HEK293T (cell line): ENCODE measurements at regions not wholly inside any gene's neighbourhood (a gene's known extent, or its start where the extent isn't known, plus 50 kb on each side); places are given as distances from the start of the nearest gene placed in this dataset.
"Not testable (repeated sequence)": the region's sequence is repeated elsewhere in the genome, so short reads cannot be mapped to it uniquely, and the experiment has no call there.

Experiments
- ARNT ChIP-seq: fragments of 450-650 bp; IDR thresholded peaks from 2 replicates; pipeline ENCODE4 v1.6.1; 2017; ENCODE audit warnings: mild to moderate bottlenecking
- CTBP1 ChIP-seq: fragments of 450-650 bp; IDR thresholded peaks from 2 replicates; pipeline ENCODE4 v1.6.1; 2016; ENCODE audit warnings: borderline replicate concordance
- FOXM1 ChIP-seq: fragments of 450-650 bp; IDR thresholded peaks from 2 replicates; pipeline ENCODE4 v1.6.1; 2017; ENCODE audit warnings: mild to moderate bottlenecking, borderline replicate concordance
- TARDBP ChIP-seq: fragments of 450-650 bp; IDR thresholded peaks from 2 replicates; pipeline ENCODE4 v1.6.1; 2016
- ZNF384 ChIP-seq: fragments of 450-650 bp; IDR thresholded peaks from 2 replicates; pipeline ENCODE4 v1.6.1; 2016

- TF ChIP-seq TARDBP, CTBP1, ARNT, FOXM1, ZNF384: not testable (repeated sequence)
These were observed 283.5 kb downstream of the SOX4 start for GRCh38 chr6:21877037-21877436.
